ENCODE measurements at regions not wholly inside any gene's neighbourhood (a gene's known extent, or its start where the extent isn't known, plus 50 kb on each side); places are given as distances from the start of the nearest gene placed in this dataset.

DNA sequence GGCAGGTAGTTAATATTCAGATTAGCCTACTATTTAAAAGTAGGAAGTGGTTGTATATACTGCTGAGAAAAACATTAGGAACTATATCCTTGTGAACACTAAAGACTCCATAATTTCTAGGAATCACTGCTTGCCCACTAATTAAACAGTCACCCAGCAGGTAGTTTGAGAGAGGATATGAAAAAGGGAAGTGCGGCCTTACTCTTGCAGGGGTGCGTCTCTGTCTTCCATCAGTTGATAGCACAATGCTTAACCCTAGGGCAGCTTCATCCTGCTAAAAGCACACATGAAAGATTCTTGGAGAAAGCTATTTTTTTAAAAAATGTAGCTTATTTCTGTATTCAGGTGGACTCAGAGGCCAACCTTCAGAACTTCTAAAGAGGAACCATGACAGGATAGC, 53.1 kb upstream of the ATP5MC3 start:
- TF ChIP-seq, protein P1, sequence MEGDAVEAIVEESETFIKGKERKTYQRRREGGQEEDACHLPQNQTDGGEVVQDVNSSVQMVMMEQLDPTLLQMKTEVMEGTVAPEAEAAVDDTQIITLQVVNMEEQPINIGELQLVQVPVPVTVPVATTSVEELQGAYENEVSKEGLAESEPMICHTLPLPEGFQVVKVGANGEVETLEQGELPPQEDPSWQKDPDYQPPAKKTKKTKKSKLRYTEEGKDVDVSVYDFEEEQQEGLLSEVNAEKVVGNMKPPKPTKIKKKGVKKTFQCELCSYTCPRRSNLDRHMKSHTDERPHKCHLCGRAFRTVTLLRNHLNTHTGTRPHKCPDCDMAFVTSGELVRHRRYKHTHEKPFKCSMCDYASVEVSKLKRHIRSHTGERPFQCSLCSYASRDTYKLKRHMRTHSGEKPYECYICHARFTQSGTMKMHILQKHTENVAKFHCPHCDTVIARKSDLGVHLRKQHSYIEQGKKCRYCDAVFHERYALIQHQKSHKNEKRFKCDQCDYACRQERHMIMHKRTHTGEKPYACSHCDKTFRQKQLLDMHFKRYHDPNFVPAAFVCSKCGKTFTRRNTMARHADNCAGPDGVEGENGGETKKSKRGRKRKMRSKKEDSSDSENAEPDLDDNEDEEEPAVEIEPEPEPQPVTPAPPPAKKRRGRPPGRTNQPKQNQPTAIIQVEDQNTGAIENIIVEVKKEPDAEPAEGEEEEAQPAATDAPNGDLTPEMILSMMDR (IDR thresholded peaks at IDR 0.05; ENCODE audit: insufficient read depth in 1 of 2, low read depth in 1 of 2, low read length in 1 of 2, severe bottlenecking in 1 of 2, unreplicated experiment in 1 of 2) = no peak
- no TSS peak for BruUV-seq (replicated peaks)
- no peak for DNase-seq
- H3K36me3 ChIP-seq (ENCODE audit: control insufficient read depth, insufficient read depth, low read length) = no peaks in the 10 kb centered on the region
- Mint-ChIP-seq H3K36me3 (ENCODE audit: insufficient read depth, unreplicated experiment) (no peaks in the 10 kb centered on the region), H3K27me3 (ENCODE audit: insufficient read depth, unreplicated experiment) (no peaks in the 10 kb centered on the region), H3K9me3 (ENCODE audit: unreplicated experiment) (peaks cover 13% of the 10 kb centered on the region), H3K4me1 (ENCODE audit: low read depth, unreplicated experiment) (no peaks in the 10 kb centered on the region), H3K27ac (ENCODE audit: unreplicated experiment) (no peak overlapping the region), H3K4me3 (ENCODE audit: unreplicated experiment) (no peak overlapping the region)
- H3K4me1 ChIP-seq = no peaks in the 10 kb centered on the region
- H3K4me3 ChIP-seq (ENCODE audit: low read depth, low read length) = no peak overlapping the region
- H3K27me3 ChIP-seq (replicated peaks; ENCODE audit: control insufficient read depth, insufficient read depth, low read length) = no peaks in the 10 kb centered on the region
- no peaks in the 10 kb centered on the region for H3K9me3 ChIP-seq
- intact Hi-C loops (cut with micrococcal nuclease; ENCODE audit: unreplicated experiment) = no loop called here
- POLR2A ChIA-PET = no interaction called here
- CTCF ChIA-PET = no interaction called here

DNA sequence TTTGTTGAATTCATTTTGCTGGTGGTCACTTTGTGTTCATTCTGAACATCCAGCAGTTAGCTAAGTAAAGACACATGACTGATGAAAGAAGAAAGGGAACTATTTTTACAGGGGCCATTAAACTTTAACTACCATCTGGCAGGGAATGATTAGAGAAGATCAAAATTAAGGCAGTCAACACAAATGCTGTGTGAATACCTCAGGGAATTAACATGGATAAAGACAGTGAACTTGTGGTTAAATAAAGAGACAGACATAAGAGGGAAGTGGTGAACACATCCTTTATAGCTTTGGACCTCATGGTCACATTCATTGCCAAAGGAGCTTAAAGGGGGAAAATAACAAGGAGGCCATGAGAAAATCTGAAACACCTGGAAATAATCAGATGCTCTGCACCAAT, 52.6 kb upstream of the ATP5MC3 start:
- BruUV-seq (replicated peaks) = no TSS peak
- ChIA-PET CTCF (no interaction called here), POLR2A (no interaction called here)
- H3K4me1 ChIP-seq = no peaks in the 10 kb centered on the region
- Mint-ChIP-seq H3K36me3 (ENCODE audit: insufficient read depth, unreplicated experiment) (no peaks in the 10 kb centered on the region), H3K4me3 (ENCODE audit: unreplicated experiment) (no peak overlapping the region), H3K4me1 (ENCODE audit: low read depth, unreplicated experiment) (no peaks in the 10 kb centered on the region), H3K27me3 (ENCODE audit: insufficient read depth, unreplicated experiment) (no peaks in the 10 kb centered on the region), H3K27ac (ENCODE audit: unreplicated experiment) (no peak overlapping the region), H3K9me3 (ENCODE audit: unreplicated experiment) (peaks cover 10% of the 10 kb centered on the region)
- TF ChIP-seq, protein P1 (IDR thresholded peaks at IDR 0.05; ENCODE audit: insufficient read depth in 1 of 2, low read depth in 1 of 2, low read length in 1 of 2, severe bottlenecking in 1 of 2, unreplicated experiment in 1 of 2) = no peak
- intact Hi-C loops (cut with micrococcal nuclease; ENCODE audit: unreplicated experiment) = no loop called here
- no peaks in the 10 kb centered on the region for H3K9me3 ChIP-seq
- no peak for DNase-seq
- H3K27me3 ChIP-seq (replicated peaks; ENCODE audit: control insufficient read depth, insufficient read depth, low read length) = no peaks in the 10 kb centered on the region
- no peak overlapping the region for H3K4me3 ChIP-seq (ENCODE audit: low read depth, low read length)
- no peaks in the 10 kb centered on the region for H3K36me3 ChIP-seq (ENCODE audit: control insufficient read depth, insufficient read depth, low read length)

DNA sequence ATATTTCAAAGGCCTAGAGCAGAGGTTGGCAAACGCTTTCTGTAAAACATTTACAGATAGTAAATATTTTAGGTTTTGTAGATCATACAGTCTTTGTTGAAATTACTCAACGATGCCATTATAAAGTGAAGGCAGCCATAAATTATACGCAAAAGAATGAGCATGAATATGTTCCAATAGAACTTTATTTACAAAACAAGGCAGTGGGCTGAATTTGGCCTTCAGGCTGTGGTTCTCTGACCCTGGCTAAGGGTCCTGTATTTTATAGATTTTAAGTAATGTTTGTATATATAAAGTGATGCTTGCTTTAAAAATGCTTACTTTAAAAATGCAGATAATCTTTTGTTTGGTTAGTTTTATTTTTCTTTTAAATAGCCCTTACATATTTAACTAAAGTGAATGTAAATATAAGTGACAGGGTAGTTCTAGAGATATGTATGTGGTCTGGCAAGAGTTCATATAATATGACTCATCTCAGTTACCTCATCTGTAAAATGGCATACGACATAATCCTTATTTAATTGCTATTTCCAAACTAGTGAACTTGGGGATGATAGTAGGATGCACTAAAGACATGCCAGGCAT, 51.7 kb upstream of the ATP5MC3 start:
- Mint-ChIP-seq H3K4me3 (ENCODE audit: unreplicated experiment) (no peak overlapping the region), H3K27ac (ENCODE audit: unreplicated experiment) (no peak overlapping the region), H3K4me1 (ENCODE audit: low read depth, unreplicated experiment) (no peaks in the 10 kb centered on the region), H3K36me3 (ENCODE audit: insufficient read depth, unreplicated experiment) (no peaks in the 10 kb centered on the region), H3K9me3 (ENCODE audit: unreplicated experiment) (peaks cover 6% of the 10 kb centered on the region), H3K27me3 (ENCODE audit: insufficient read depth, unreplicated experiment) (no peaks in the 10 kb centered on the region)
- DNase-seq = no peak
- Histone ChIP-seq H3K27me3 (replicated peaks; ENCODE audit: control insufficient read depth, insufficient read depth, low read length) (no peaks in the 10 kb centered on the region), H3K9me3 (no peaks in the 10 kb centered on the region), H3K4me1 (no peaks in the 10 kb centered on the region), H3K36me3 (ENCODE audit: control insufficient read depth, insufficient read depth, low read length) (no peaks in the 10 kb centered on the region), H3K4me3 (ENCODE audit: low read depth, low read length) (no peak overlapping the region)
- intact Hi-C loops (cut with micrococcal nuclease; ENCODE audit: unreplicated experiment) = no loop called here
- CTCF ChIA-PET = no interaction called here
- TF ChIP-seq, protein P1 (IDR thresholded peaks at IDR 0.05; ENCODE audit: insufficient read depth in 1 of 2, low read depth in 1 of 2, low read length in 1 of 2, severe bottlenecking in 1 of 2, unreplicated experiment in 1 of 2) = no peak
- POLR2A ChIA-PET = no interaction called here
- no TSS peak for BruUV-seq (replicated peaks)

Data from Caco-2 (cell line).